B cell (primary cell): ENCODE measurements at regions not wholly inside any gene's neighbourhood (a gene's known extent, or its start where the extent isn't known, plus 50 kb on each side); places are given as distances from the start of the nearest gene placed in this dataset.

Experiments used
- EZH2 ChIP-seq: IDR thresholded peaks from 2 replicates; pipeline ENCODE4 v1.6.1; 2012; ENCODE audit warnings: borderline replicate concordance, low read depth, mild to moderate bottlenecking, moderate library complexity, low read length; ENCODE audit not compliant: insufficient read depth, poor library complexity, severe bottlenecking
- TF ChIP-seq, protein P1 (sequence below): fragments of 200-600 bp; IDR thresholded peaks from one replicate; pipeline ENCODE4 v1.8.0; 2022; ENCODE audit warnings: antibody characterized with exemption, mild to moderate bottlenecking

DNA sequence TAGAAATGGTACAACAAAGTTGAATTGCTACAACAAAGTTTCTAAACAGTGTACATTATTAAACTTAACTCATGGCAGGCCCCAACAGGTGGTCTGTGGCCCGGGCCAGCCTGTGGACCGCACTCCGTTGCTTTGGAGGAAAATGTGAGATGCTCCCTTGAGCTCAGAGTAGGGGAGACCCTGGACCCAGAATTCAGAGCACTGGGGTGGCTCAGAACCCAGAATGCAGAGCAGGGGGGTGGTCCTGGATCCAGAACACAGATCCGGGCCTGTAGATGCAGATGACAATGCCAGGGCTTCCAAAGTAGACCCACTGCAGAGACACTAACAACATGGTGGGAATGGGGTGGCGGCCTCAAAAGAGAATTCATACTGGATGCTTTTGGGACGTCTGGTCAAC is 311.0 kb downstream of the NDUFA10 start:
- TF ChIP-seq, protein P1, sequence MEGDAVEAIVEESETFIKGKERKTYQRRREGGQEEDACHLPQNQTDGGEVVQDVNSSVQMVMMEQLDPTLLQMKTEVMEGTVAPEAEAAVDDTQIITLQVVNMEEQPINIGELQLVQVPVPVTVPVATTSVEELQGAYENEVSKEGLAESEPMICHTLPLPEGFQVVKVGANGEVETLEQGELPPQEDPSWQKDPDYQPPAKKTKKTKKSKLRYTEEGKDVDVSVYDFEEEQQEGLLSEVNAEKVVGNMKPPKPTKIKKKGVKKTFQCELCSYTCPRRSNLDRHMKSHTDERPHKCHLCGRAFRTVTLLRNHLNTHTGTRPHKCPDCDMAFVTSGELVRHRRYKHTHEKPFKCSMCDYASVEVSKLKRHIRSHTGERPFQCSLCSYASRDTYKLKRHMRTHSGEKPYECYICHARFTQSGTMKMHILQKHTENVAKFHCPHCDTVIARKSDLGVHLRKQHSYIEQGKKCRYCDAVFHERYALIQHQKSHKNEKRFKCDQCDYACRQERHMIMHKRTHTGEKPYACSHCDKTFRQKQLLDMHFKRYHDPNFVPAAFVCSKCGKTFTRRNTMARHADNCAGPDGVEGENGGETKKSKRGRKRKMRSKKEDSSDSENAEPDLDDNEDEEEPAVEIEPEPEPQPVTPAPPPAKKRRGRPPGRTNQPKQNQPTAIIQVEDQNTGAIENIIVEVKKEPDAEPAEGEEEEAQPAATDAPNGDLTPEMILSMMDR = no peak
- no peak for TF ChIP-seq EZH2
